SK-N-SH (cell line): ENCODE measurements at regions not wholly inside any gene's neighbourhood (a gene's known extent, or its start where the extent isn't known, plus 50 kb on each side); places are given as distances from the start of the nearest gene placed in this dataset.

Experiments
- EP300 ChIP-seq, 2 experiments: IDR thresholded peaks; 2 replicates each; pipeline versions ENCODE4 v1.4.0 to v1.6.1; 2012; ENCODE audit warnings: borderline replicate concordance in 1 of 2, low read depth in 1 of 2, low read length in 1 of 2
- GABPA ChIP-seq: IDR thresholded peaks from 2 replicates; pipeline ENCODE4 v1.4.0; 2012; ENCODE audit warnings: low read depth, mild to moderate bottlenecking
- GATA2 ChIP-seq: sonication (generic); formaldehyde crosslinking; IDR thresholded peaks from 2 replicates; pipeline ENCODE4 v1.5.0; 2020; ENCODE audit warnings: mild to moderate bottlenecking, missing genetic modification reagents
- PBX3 ChIP-seq: IDR thresholded peaks from 2 replicates; pipeline ENCODE4; 2012
- POLR2AphosphoS5 ChIP-seq: IDR thresholded peaks from 2 replicates; pipeline ENCODE4 v1.6.1; 2012; ENCODE audit warnings: low read depth, low read length
- TF ChIP-seq, protein P1 (sequence below): IDR thresholded peaks from 2 replicates; pipeline ENCODE4 v1.4.0; 2012; ENCODE audit warnings: low read depth

DNA sequence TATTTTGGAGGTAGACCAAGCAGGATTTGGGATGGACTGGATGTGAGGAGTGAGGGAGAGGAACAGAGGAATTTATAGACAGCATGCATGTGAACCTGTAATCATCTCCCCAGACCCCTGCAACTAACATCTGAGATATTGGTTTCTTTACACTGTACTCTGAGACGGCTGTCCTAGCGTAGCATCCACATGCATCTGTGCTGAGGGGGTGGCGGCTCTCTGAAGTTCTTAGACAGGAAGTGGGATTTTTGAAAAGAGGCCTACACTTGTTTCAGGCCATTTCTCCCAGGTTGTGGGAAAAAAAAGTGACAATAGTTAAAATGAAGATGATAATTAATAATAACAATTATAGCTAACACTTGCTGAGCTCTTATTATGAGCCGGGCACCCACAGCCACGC, 150.2 kb upstream of the GATA6 start:
- TF ChIP-seq POLR2AphosphoS5, result no peak
- TF ChIP-seq GATA2 (CRISPR knock-in tag), result no peak
- TF ChIP-seq GABPA, result no peak
- TF ChIP-seq, protein P1, sequence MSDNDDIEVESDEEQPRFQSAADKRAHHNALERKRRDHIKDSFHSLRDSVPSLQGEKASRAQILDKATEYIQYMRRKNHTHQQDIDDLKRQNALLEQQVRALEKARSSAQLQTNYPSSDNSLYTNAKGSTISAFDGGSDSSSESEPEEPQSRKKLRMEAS, result no peak
- TF ChIP-seq EP300 (IDR thresholded peaks at IDR 0.05; ENCODE audit: borderline replicate concordance in 1 of 2, low read depth in 1 of 2, low read length in 1 of 2), result no peak
- no peak for TF ChIP-seq PBX3
